ENCODE measurements at regions not wholly inside any gene's neighbourhood (a gene's known extent, or its start where the extent isn't known, plus 50 kb on each side); places are given as distances from the start of the nearest gene placed in this dataset.

GRCh38 chr18:72372076-72372475, 172.1 kb downstream of the CBLN2 start:
- no peak overlapping the region for H3K4me3 ChIP-seq
- no peak overlapping the region for H3K27ac ChIP-seq

GRCh38 chr18:72368308-72368707, 175.8 kb downstream of the CBLN2 start:
- Histone ChIP-seq H3K4me3 (no peak overlapping the region), H3K27ac (no peak overlapping the region)

- no peak overlapping the region for H3K4me3 ChIP-seq
- H3K27ac ChIP-seq = no peak overlapping the region
These were observed 183.5 kb downstream of the CBLN2 start for GRCh38 chr18:72360634-72361033.

GRCh38 chr18:72342933-72343332, 201.2 kb downstream of the CBLN2 start:
- Histone ChIP-seq H3K27ac (no peak overlapping the region), H3K4me3 (no peak overlapping the region)

GRCh38 chr18:72339976-72340375, 204.2 kb downstream of the CBLN2 start:
- H3K27ac ChIP-seq = no peak overlapping the region
- no peak overlapping the region for H3K4me3 ChIP-seq

- Histone ChIP-seq H3K4me3 (no peak overlapping the region), H3K27ac (no peak overlapping the region)
These were observed 207.4 kb downstream of the CBLN2 start for GRCh38 chr18:72336786-72337185.

GRCh38 chr18:72329533-72329932, 214.6 kb downstream of the CBLN2 start:
- Histone ChIP-seq H3K27ac (no peak overlapping the region), H3K4me3 (no peak overlapping the region)

- H3K27ac ChIP-seq = no peak overlapping the region
- no peak overlapping the region for H3K4me3 ChIP-seq
These were observed 218.8 kb downstream of the CBLN2 start for GRCh38 chr18:72325307-72325706.

GRCh38 chr18:72324677-72325076, 219.5 kb downstream of the CBLN2 start:
- no peak overlapping the region for H3K27ac ChIP-seq
- H3K4me3 ChIP-seq = no peak overlapping the region

GRCh38 chr18:72316497-72316896, 227.6 kb downstream of the CBLN2 start:
- Histone ChIP-seq H3K27ac (no peak overlapping the region), H3K4me3 (no peak overlapping the region)

- H3K27ac ChIP-seq = no peak overlapping the region
- H3K4me3 ChIP-seq = no peak overlapping the region
These were observed 260.8 kb downstream of the CBLN2 start for GRCh38 chr18:72283148-72283925.

GRCh38 chr18:72273025-72273424, 271.1 kb downstream of the CBLN2 start:
- H3K27ac ChIP-seq = no peak overlapping the region
- H3K4me3 ChIP-seq = no peak overlapping the region

GRCh38 chr18:72261590-72261989, 282.6 kb downstream of the CBLN2 start:
- Histone ChIP-seq H3K27ac (no peak overlapping the region), H3K4me3 (no peak overlapping the region)

- no peak overlapping the region for H3K27ac ChIP-seq
- H3K4me3 ChIP-seq = no peak overlapping the region
These were observed 298.1 kb downstream of the CBLN2 start for GRCh38 chr18:72246076-72246475.

GRCh38 chr18:72235422-72235821, 308.7 kb downstream of the CBLN2 start:
- H3K4me3 ChIP-seq = no peak overlapping the region
- no peak overlapping the region for H3K27ac ChIP-seq

- no peak overlapping the region for H3K27ac ChIP-seq
- H3K4me3 ChIP-seq = no peak overlapping the region
These were observed 311.0 kb downstream of the CBLN2 start for GRCh38 chr18:72233106-72233505.

- no peak overlapping the region for H3K4me3 ChIP-seq
- no peak overlapping the region for H3K27ac ChIP-seq
These were observed 311.5 kb downstream of the CBLN2 start for GRCh38 chr18:72232644-72233043.

GRCh38 chr18:72225958-72226357, 318.2 kb downstream of the CBLN2 start:
- Histone ChIP-seq H3K27ac (no peak overlapping the region), H3K4me3 (no peak overlapping the region)

GRCh38 chr18:72223733-72224132, 320.4 kb downstream of the CBLN2 start:
- no peak overlapping the region for H3K4me3 ChIP-seq

GRCh38 chr18:72208920-72209676, 335.0 kb downstream of the CBLN2 start:
- no peak overlapping the region for H3K27ac ChIP-seq

More at GRCh38 chr18:72223733-72224132, 320.4 kb downstream of the CBLN2 start:
- H3K27ac ChIP-seq = no peak overlapping the region

GRCh38 chr18:72207280-72207679, 336.9 kb downstream of the CBLN2 start:
- no peak overlapping the region for H3K27ac ChIP-seq
- H3K4me3 ChIP-seq = no peak overlapping the region

More at GRCh38 chr18:72208920-72209676, 335.0 kb downstream of the CBLN2 start:
- H3K4me3 ChIP-seq = no peak overlapping the region

Measured in skin epidermis (tissue), 12 donors.